ENCODE measurements at regions not wholly inside any gene's neighbourhood (a gene's known extent, or its start where the extent isn't known, plus 50 kb on each side); places are given as distances from the start of the nearest gene placed in this dataset.

DNA sequence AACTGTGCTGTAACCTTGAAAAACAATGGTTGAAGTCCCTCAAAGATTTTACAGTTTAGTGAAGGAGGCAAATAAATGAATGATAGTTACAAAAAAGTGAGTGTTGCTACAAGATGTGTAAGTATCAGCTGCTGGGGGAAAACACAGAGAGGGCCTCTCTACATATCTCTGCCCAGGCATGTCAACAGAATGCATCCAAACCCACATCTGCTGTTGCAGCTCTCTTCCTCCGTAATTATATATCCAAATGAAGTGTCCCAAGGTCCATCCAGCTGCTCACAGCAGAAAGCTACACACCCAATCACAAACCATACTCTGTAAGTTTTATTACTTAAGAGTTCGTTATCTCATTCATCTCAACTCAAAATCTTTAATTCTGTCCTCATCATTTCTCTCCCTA is 584.6 kb downstream of the ANXA1 start:
- TF ChIP-seq SUZ12 (IDR thresholded peaks at IDR 0.05; ENCODE audit: extremely low read depth, insufficient read depth, insufficient read length), result no peak
- no peak for TF ChIP-seq YY1 (IDR thresholded peaks at IDR 0.05; ENCODE audit: insufficient read depth, insufficient read length)
- TF ChIP-seq ZNF274 (IDR thresholded peaks at IDR 0.05; ENCODE audit: low read depth, low read length), result no peak
